HG02678 (cell line): ENCODE measurements at regions not wholly inside any gene's neighbourhood (a gene's known extent, or its start where the extent isn't known, plus 50 kb on each side); places are given as distances from the start of the nearest gene placed in this dataset.

Experiments used
- ATAC-seq: cut with Tn5 transposase; IDR thresholded peaks from one replicate; pipeline ENCODE4 v1.9.1; 2021; ENCODE audit warnings: mild to moderate bottlenecking, moderate library complexity; ENCODE audit not compliant: unreplicated experiment

DNA sequence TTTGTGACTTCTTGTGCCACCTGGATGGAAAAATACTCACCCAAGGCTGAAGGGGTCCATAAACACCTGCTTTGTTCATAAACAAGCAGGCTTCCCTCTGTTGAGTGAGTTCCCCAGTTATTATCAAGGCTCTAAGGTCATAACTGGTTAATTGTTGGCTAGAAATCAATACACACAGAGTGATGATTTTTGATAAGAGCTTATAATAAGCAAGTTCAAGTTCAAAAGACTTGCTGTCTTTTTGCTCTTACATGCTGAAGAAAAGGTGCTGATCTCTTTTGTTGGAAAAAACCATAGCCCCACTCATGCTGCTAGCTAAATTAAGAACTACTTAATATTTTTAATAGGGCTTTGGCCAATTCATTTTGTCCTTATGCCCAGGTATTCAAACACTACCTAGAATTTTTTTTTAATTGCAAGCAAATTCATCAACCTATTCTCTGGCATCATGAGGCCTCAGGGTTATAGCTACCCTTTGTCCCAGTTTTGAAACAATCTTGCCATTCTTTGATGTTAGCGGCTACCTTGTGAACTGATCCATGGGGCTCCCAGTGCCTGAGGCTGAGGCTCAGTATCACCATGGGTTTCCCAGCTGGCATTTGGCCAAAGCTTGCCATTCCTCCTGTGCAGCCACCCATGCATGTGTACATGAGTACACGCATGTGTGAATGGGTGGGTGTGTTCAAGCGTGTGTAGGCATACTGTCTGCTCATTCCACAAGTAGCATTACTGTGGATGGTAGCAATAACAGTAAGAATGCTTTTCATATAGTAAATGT, 127.6 kb upstream of the LPP start:
- no peak for ATAC-seq

DNA sequence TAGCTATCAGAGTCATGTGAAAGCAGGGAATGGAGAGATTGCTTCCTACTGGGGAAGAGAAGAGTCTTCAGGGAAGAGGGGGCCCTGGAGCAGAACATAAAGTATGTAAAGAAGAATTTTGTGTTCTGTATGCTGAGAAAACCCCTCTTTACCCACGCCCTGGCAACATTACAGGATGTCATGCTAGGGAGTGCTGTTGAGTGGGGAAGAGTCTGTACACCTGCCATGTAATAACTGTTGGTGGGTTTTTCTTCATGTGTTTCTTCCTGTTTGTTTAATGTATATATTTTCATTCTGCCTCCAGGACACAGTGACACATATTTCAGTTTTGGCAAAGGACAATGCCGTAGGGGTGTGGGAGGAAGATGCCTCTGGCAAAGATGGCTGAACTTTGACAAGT, 122.8 kb upstream of the LPP start:
- ATAC-seq = no peak

DNA sequence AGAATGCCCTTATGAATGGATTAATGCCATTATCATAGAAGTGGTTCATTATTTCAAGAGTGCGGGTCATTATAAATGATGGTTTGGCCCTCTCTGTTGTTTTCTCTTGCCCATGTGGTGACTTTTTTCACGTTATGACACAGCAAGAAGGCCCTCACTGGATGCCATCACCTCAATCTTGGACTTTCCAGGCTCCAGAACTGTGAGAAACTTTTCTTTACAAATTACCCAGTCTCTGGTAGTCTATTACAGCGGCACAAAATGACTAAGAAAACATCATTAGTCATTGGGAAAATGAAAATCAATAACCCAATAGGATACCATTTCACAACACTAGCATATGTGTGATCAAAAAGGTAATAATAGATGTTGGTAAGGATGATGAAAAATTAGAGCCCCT, 119.0 kb upstream of the LPP start:
- ATAC-seq = no peak

DNA sequence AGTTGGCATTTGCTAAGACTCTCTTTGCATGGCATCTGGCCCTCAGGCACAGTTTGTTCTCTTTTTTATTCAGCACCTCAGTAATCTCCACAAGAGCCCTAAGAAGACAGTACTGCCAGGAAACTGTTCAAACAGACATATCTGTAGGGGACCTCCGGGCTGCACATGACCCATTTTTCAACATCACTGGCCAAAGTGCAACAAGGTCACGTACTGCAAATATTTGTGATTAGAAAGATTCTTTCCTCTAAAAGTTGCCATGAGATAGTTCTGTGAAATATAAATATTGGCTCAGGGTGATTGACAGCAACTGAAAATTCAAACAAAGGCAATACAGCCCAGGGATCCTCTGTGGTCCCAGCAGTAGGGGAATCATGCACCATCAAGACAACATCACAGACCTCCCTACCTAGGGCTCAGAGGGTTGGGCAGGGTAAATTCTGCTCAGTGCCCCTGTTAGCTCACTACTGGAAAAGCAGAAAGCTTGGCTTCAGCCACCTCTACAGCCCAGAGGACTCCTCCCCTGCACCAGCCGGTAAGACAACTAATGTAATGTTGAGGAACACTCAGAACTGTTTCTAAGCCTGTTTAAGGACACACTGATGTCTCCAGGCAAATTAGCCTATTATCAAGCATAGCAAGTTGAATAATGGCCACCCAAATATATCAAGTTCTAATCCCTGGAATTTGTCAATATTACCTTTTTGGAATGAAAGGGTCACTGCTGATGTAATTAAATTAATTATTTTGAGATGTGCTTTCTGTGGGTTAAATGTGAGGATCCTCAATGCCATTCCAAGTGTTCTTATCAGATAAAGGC, 117.4 kb upstream of the LPP start:
- ATAC-seq = no peak

DNA sequence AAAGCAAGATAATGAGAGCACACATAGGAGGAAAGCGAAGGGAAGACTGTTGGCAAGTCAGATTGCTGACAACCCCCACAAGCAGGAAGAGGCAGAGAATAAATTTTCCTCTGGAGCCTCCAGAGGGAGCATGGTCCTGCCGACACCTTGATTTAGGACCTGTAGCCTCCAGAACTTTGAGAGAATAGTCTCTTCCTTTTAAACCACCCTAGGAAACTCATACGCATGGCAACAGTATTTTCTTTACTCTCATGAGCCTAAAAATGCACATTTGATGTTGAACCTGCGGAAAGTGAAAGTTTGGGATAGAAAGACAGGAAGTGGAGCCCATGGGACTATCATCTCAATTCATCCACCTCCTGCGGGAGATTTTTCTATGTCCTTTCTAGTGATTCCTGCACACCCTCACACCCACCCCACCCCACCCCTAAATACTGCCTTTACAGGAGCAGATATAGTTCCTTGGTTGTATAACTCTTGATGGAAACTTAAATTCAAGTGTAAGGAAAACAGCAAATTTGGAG, 116.7 kb upstream of the LPP start:
- no peak for ATAC-seq

DNA sequence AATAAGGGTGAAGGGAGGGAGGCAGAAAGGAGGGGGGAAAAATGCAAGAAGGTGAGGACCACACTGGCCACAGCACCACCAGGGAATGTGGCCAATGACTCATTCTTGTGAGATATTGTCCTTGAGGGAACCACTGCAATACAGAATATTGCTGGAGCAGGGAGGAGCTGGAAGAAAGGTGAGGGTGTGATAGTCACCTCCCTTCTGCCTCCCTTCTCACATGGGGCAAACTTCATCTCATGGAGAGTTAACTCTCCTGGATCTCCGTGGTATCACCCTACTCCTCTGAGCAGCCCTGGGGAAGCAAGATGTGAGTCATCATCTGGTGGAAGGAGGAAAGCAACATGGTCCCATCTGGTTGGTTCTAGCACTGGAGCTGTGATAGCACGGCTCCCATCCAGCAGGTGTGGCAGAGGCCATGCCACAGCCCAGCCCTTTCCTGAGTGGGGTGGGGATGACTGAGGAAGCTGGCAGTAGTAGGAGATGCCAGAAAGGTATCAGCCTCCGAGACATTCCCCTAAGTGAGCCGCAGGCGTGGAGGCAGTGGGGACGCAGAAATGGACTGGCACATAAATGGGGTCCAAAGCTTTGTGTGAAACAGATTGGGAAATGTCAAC, 115.9 kb upstream of the LPP start:
- ATAC-seq = no peak

DNA sequence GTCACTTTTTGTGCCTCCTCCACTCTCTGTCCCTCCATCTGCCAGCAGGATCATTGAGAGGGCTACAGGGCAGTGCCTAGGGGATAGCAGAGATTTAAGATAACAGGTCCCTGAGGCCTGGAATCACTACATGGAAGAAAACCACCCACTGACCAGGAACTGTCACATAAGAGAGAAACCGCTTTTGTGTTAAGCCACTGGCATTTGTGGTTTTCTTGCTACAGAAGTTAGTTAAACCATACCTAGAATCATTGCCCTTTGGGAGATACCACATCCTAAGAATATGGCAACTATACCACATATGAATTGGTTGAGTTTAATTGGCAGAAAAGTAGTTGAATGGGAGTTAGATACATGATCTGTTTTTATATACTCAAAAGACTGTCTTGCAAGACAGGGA, 112.8 kb upstream of the LPP start:
- ATAC-seq = no peak

DNA sequence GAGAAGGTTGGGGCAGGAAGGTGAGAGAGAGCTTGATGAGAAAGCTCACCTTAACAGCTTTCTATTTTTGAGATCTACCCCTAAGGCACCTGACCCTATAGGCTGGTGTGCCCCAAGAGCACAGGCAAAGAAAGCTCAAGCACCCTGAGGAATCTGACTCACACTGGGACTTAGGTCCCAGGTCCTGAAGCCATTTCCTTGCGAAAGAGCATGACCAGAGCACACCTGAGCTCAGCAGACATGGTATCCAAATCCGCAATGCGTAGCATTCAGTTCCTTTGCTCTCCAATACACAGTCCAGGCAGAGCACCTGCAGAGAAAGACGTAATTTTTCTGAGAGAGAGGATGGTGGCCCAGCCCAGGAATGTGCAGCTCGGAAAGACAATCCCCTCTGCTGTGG, 112.1 kb upstream of the LPP start:
- ATAC-seq = no peak

DNA sequence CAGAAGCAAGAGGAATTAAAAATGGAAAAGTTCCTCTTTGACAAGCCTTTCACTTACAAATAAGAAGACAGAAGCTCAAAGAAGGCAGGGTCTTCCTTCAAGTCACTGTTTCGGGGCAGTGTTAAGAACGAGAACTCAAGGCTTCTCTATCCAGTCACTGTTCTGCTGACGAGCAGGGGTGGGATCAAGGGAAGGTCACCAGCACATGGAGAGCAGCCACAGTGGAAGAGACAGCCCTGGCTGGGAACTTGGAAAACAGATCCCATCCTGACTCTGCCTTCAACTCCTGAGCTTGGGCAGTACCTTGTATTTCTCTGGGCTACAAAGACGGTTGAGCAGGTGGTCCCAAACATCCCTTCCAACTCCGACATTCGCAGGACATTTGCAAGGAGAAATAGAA, 111.5 kb upstream of the LPP start:
- no peak for ATAC-seq

DNA sequence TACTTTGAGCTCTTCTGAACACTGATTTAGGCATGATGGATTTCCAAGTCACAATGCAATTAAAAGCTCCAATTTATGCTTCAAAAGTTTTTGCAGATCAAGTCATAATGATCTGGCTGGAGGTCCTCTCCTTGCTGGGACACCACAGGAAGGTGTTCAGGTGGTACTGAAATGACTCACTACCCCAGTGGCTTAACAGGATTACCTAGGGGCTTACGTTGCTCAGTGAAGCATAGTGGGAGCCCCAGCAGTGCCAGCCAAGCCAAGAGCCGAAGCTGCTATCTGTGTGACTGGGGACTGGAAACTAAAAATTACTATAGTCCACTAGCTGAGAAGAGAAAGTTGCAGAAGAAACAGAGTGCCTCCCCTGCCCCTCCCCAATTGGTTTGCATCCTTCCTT, 110.1 kb upstream of the LPP start:
- no peak for ATAC-seq

DNA sequence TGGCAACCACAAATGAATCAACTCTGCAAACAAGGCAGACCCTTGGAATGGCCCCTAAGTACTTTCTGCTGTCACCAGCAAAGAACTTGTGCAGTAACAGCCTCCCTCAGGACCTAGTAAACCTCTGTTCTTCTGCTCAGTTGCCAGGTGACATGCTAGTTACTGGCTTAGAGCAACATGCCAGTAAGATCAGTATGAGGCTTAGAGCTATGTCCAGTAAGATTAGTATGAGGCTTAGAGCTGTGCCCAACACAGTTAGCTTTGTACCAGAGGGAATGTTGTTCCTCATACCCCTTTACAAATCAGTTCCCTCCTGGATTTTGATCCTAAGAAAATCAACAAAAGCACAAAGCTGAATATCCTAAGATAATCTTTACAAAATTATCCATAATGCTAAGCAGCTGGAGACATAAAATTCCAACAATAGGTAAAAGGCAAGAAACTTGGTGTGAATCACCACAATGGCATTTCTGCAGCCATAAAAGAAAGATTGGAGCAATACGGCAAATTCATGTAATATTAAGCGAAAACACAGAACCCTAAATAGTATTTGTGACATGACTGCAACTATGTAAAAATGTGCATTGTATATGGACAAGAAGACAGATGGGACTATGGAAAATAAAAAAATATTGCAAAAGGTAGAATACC, 107.3 kb upstream of the LPP start:
- ATAC-seq = no peak

DNA sequence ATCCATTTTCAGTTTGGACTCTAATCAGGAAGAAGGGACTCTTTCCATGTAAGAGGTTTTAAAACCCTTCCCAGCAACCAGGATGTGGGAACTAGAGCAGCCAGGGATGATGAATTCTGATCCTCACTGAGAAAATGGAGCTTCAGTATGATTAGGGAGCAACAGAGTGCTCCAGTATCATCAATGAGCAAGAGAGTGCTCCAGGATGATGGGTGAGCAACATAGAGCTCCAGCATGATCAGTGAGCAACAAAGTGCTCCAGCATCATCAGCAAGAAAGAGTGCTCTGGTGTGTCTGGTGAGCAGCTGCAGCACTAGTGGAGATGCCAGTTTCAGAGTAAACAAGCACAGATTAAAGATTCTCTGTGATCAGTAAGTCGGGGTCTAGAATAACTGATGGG, 106.4 kb upstream of the LPP start:
- no peak for ATAC-seq

DNA sequence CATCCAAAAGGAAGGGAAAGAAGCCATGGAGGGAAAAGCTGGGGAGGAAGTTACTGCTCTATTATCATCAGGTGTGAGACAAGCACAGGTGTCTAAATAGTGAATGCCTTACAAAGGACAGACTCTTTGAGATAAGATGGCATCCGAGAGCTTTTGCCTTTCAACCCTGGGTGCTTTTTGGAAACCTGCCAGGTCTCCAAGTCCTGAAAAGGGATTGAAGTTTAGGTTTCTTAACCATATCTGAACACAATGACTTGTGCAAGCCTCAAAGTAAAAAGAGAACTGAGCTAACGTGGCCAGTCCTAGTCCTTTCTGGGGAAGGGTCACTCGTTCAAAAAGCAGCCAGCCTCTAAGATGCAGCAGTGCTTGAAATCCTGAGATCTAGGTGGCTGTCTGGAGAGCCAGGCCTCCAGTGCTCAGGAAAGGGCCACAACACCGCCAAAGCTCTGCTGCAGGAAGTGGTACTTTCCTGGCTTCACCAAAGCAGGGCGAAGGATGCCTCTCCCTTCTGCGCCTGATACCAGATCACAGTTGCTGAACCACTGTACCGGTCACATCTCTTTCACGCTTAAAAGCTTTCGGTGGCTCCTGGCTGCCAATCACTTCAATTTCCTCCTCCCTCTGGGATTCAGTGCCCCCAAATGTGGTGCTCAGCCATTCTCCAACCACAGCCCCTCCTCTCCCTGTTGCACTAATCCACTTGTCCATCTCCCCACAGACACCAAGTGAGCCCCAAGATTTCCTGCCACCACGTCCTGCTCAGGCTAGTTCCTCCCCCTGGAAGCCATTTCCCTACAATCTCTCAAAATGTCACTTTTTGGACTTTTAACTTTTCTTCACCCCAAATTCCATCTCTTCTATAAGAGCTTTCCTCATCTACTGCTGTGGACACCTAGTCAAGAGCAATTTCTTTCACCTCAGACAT, 104.1 kb upstream of the LPP start:
- ATAC-seq = no peak

DNA sequence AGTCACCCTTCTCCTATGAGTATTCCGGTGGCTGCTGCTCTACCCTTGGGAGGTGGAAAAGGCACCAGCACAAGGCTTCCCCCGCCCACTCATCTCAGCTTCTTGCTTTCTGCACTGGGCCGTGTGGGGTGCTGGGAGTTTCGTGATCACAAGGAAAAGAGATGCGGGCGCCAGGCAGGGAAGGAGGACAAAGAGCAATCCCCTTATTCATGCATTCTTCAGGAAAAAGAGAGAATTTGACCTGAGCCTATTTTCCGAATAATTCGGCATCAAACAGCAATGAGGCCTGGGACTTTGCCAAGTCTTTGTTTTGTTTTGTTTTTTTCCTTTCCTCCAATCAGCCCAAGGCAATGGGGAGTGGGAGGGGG, 102.2 kb upstream of the LPP start:
- ATAC-seq = no peak

DNA sequence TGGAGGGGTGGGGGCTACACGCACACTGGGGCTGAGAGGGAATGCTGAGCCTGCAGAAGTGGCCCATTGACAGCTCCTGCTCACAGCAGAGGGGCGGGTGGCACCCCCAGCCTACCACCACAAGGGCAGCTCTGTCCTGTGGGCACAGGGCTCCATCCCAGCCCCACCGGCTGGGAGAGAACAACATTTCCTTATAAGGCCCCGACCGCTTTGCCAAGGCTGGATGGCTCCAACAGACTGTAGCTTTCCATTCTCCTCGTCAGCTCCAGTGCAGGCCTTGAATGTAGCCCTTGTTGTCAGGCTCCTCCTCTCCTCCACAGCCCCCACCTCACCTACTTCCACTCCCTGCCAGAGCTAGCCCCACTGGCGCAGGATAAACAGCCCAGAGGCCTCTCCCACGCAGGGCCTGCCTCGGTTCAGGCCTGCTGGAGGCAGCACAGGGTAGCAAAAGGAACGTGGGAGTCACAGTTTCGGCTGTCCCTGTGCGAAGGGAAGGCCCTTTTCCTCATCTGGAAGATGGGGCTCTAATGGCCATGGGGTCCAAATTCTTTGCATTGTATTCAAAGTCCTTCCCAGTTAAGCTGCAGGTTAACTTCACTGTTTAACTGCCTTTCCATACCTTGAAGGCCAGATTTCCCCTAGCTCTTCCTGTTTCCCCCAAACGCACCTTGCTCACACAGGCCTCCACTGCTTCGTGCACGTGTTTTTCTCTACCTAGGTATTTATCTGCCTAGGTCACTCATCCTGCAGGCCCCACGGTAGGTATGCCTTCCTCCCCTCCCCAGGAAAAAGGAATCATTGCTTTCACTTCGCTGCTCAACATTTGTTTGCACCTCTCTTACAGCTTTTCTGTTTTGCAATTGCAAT, 101.6 kb upstream of the LPP start:
- no peak for ATAC-seq

DNA sequence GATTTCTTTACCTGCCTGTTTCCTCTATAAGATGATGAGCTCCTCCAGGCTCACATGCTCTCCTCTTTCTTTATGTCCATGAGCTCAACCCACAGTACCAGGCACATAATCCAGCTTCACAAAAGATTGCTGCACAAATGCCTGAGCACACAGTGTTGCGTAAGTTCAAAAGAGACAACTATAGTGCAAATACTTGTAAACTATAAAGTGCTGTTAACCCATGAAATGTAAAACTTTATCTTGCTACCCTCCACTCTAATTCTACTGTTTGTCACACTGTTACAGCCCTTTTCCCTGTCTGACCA, 101.0 kb upstream of the LPP start:
- no peak for ATAC-seq

DNA sequence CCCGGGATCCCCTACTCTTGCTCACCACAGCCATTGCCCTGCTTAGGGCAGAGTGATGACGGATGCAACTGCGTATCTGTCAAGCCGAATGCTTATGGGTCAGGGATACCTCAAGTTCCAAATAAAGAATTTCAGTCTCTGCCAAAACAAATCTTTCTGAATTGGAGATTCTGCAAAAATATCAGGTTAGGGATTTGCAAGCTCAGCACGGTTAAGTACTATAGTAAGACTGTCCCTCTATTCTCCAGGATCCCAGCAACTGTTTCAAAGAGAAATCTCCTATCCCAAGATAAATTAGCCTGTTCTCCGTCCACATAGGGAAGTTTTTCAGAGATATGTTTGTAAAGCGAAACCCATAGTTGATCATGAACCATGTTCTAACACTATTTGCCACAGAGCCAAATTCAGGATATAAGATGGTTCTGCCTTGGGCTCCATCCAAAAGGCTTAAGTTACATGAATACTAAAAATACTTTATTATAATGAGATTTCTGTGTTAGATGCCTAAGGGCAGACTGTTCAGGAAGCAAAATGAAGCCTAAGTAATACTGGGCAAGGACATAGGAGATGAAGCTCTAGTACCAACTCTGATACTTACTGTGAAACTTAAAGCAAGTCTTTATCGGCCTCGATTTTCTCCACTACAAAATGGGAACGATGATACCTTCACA, 100.1 kb upstream of the LPP start:
- ATAC-seq = no peak

DNA sequence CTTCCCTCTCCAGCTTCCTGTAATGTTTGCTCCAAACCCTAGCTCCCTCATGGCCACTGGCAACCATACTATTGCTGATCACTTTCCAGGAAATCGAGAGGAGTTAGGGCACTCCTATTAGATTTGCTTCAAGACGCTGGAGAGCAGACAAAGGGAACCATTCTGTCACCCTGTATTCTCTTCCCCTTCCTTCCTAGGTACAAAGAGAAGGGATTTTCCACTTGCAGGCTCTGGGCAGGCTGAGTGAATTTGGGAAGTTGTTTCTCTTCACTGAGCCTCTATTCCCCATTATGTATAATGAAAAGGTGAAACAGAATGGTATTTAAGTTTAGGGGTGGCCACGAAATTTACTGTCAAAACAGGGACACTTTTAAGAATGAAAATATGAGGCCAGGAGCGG, 99.4 kb upstream of the LPP start:
- no peak for ATAC-seq

DNA sequence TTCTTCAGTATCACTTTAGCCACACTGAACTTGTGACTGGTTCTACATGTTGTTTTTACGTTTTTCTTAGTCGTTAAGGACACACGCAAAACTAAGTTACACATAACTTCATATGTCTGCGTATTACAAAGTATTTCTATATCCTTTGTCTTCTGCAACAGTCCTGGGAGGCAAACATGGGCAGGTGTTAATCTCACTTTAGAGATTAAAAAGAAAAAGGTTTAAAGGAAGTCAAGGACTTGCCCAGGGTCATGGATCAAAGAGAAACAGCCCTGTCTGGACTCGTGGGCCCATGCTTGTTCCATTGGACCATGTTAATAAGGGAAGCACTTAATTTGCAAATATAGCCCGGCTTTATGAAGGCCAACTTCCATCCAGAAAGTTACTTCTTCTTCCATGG, 98.6 kb upstream of the LPP start:
- ATAC-seq = no peak
